Adrenal gland (tissue), 5 donors: ENCODE measurements at regions not wholly inside any gene's neighbourhood (a gene's known extent, or its start where the extent isn't known, plus 50 kb on each side); places are given as distances from the start of the nearest gene placed in this dataset.
"Not testable (repeated sequence)": the region's sequence is repeated elsewhere in the genome, so short reads cannot be mapped to it uniquely, and the experiment has no call there.

Experiments used
- CTCF ChIP-seq, 6 experiments: fragments of 450-650 bp in 4 of 6; fragments of 200-600 bp in 2 of 6; sonication (generic) in 1 of 6; IDR thresholded peaks; 1 replicate in 5 of 6; 2 replicates in 1 of 6; pipeline versions ENCODE4 v1.5.1 to v1.8.0; 2016 to 2021; ENCODE audit warnings: antibody characterized with exemption in 6 of 6, mild to moderate bottlenecking in 2 of 6, moderate library complexity in 1 of 6
- POLR2A ChIP-seq, 2 donors: fragments of 450-650 bp; IDR thresholded peaks; one replicate each; pipeline ENCODE4 v1.6.1; 2017; ENCODE audit warnings: antibody characterized with exemption in 2 of 2, mild to moderate bottlenecking in 2 of 2, moderate library complexity in 1 of 2
- donor health status: DM: no; HTN: no; CAD: no.

DNA sequence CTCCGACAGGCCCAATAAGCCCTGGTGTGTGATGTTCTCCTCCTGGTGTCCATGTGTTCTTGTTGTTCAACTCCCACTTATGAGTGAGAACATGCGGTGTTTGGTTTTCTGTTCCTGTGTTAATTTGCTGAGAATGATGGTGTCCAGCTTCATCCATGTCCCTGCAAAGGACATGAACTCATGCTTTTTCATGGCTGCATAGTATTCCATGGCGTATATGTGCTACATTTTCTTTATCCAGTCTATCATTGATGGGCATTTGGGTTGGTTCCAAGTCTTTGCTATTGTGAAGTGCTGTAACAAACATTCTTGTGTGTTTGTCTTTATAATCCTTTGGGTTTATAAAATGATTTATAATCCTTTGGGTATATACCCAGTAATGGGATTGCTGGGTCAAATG, 142.1 kb upstream of the DPP10 start:
- TF ChIP-seq CTCF, POLR2A (IDR thresholded peaks at IDR 0.05): not testable (repeated sequence)
